Kidney epithelial cell (primary cell): ENCODE measurements at regions not wholly inside any gene's neighbourhood (a gene's known extent, or its start where the extent isn't known, plus 50 kb on each side); places are given as distances from the start of the nearest gene placed in this dataset.
"Not testable (repeated sequence)": the region's sequence is repeated elsewhere in the genome, so short reads cannot be mapped to it uniquely, and the experiment has no call there.

Experiments
- DNase-seq: peaks from one replicate; pipeline ENCODE4 v3.0.0-alpha.2; 2010; ENCODE audit warnings: low read depth
- H3K27me3 ChIP-seq: 2 replicates; pipeline ENCODE4 v1.6.0; 2011; ENCODE audit warnings: low read length; ENCODE audit not compliant: control insufficient read depth, insufficient read depth
- H3K36me3 ChIP-seq: 2 replicates; pipeline ENCODE4 v1.5.1; 2011; ENCODE audit warnings: low read length; ENCODE audit not compliant: control insufficient read depth, insufficient read depth
- H3K4me3 ChIP-seq: 2 replicates; pipeline ENCODE4 v1.5.1; 2011; ENCODE audit warnings: low read depth, mild to moderate bottlenecking, control low read depth, low read length
- TF ChIP-seq, protein P1 (sequence below): IDR thresholded peaks from 2 replicates; pipeline ENCODE4 v1.5.1; 2011; ENCODE audit warnings: mild to moderate bottlenecking, moderate library complexity, low read length, control low read depth, inconsistent platforms; ENCODE audit not compliant: insufficient read depth, poor library complexity, severe bottlenecking

GRCh38 chr14:57150449-57150848 lies 118.3 kb downstream of the EXOC5 start:
- Histone ChIP-seq H3K27me3 (no peaks in the 10 kb centered on the region), H3K4me3 (no peak overlapping the region), H3K36me3 (no peaks in the 10 kb centered on the region)
- no peak for DNase-seq
- TF ChIP-seq, protein P1, sequence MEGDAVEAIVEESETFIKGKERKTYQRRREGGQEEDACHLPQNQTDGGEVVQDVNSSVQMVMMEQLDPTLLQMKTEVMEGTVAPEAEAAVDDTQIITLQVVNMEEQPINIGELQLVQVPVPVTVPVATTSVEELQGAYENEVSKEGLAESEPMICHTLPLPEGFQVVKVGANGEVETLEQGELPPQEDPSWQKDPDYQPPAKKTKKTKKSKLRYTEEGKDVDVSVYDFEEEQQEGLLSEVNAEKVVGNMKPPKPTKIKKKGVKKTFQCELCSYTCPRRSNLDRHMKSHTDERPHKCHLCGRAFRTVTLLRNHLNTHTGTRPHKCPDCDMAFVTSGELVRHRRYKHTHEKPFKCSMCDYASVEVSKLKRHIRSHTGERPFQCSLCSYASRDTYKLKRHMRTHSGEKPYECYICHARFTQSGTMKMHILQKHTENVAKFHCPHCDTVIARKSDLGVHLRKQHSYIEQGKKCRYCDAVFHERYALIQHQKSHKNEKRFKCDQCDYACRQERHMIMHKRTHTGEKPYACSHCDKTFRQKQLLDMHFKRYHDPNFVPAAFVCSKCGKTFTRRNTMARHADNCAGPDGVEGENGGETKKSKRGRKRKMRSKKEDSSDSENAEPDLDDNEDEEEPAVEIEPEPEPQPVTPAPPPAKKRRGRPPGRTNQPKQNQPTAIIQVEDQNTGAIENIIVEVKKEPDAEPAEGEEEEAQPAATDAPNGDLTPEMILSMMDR: no peak

DNA sequence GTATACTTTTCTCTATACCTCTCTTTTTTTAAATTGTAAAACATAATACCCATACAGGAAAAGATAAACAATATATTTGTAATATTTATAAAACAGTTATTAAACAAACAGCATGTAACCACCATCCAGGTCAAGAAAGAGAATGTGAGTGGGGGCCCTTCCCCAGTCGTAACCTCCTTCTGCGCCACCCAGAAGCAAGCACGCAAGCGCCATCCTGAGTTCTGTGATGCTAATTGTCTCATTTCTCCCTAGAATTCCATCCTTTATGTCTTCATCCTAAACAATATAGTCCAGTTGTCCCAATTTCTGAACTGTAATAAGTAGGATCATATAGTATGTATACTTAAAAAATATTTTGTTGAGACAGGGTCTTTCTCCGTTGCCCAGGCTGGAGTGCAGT lies 129.5 kb downstream of the EXOC5 start:
- no peak for DNase-seq
- Histone ChIP-seq H3K4me3 (no peak overlapping the region), H3K36me3 (no peaks in the 10 kb centered on the region), H3K27me3 (no peaks in the 10 kb centered on the region)
- TF ChIP-seq, protein P1: no peak

GRCh38 chr14:57136669-57137328 lies 131.9 kb downstream of the EXOC5 start:
- H3K36me3 ChIP-seq: no peaks in the 10 kb centered on the region
- no peak for DNase-seq
- TF ChIP-seq, protein P1: no peak
- no peak overlapping the region for H3K4me3 ChIP-seq
- no peaks in the 10 kb centered on the region for H3K27me3 ChIP-seq

DNA sequence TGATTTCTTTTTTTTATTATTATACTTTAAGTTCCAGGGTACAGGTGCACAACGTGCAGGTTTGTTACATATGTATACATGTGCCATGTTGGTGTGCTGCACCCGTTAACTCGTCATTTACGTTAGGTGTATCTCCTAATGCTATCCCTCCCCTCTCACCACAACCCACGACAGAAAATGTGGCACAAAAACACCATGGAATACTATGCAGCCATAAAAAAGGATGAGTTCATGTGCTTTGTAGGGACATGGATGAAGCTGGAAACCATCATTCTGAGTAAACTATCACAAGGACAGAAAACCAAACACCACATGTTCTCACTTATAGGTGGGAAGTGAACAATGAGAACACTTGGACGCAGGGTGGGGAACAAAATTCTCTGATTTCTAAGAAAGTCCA lies 140.9 kb downstream of the EXOC5 start:
- not testable (repeated sequence) for H3K27me3 ChIP-seq, DNase-seq, H3K4me3 ChIP-seq, H3K36me3 ChIP-seq

- TF ChIP-seq, protein P1: no peak
These were observed 146.6 kb downstream of the EXOC5 start for GRCh38 chr14:57122129-57122528.

DNA sequence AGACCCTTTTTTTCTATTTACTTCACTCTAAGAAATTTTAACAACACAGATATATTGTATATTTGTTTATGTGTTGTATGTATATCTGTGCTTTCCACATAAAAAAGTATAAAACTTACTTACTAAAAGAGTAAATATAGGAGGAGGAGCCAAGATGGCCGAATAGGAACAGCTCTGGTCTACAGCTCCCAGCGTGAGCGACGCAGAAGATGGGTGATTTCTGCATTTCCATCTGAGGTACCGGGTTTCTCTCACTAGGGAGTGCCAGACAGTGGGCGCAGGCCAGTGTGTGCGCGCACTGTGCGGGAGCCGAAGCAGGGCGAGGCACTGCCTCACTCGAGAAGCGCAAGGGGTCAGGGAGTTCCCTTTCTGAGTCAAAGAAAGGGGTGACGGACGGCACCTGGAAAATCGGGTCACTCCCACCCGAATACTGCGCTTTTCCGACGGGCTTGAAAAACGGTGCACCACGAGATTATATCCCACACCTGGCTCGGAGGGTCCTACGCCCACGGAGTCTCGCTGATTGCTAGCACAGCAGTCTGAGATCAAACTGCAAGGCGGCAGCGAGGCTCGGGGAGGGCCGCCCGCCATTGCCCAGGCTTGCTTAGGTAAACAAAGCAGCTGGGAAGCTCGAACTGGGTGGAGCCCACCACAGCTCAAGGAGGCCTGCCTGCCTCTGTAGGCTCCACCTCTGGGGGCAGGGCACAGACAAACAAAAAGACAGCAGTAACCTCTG lies 156.5 kb downstream of the EXOC5 start:
- H3K4me3 ChIP-seq, DNase-seq, H3K27me3 ChIP-seq, H3K36me3 ChIP-seq: not testable (repeated sequence)

More at GRCh38 chr14:57122129-57122528, 146.6 kb downstream of the EXOC5 start:
- DNase-seq: no peak
- Histone ChIP-seq H3K4me3 (no peak overlapping the region), H3K27me3 (no peaks in the 10 kb centered on the region), H3K36me3 (no peaks in the 10 kb centered on the region)

GRCh38 chr14:57110411-57110810 lies 158.3 kb downstream of the EXOC5 start:
- DNase-seq, H3K27me3 ChIP-seq, H3K36me3 ChIP-seq, H3K4me3 ChIP-seq: not testable (repeated sequence)
